IMR-90 (cell line): ENCODE measurements at regions not wholly inside any gene's neighbourhood (a gene's known extent, or its start where the extent isn't known, plus 50 kb on each side); places are given as distances from the start of the nearest gene placed in this dataset.

Source experiments
- CEBPB ChIP-seq: IDR thresholded peaks from 2 replicates; pipeline ENCODE4 v1.6.1; 2012; ENCODE audit warnings: low read depth, low read length, improper control_type of control experiment
- RCOR1 ChIP-seq: IDR thresholded peaks from 2 replicates; pipeline ENCODE4 v1.6.1; 2012; ENCODE audit warnings: mild to moderate bottlenecking, low read length, improper control_type of control experiment; ENCODE audit not compliant: insufficient replicate concordance

DNA sequence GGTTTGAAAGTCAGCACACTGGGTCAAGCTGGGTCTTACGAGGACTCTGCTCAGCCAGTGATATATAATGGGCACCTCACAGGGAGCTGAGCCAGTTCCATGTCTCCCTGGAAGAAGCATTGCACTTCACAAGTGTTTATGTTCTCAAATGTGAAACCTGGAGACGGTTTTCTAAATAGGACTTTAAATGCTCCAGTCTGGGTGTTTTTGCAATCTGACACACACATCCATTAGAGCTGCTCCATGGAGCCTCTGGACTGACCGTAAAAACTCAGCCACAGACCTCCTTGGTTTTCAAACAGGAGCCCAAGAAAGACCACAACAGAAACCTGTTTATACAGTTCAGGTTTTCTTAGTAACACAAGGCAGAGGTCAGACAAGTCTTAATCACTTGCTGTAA is 201.3 kb upstream of the LRIG1 start:
- TF ChIP-seq CEBPB (no peak), RCOR1 (no peak)
